ENCODE measurements at regions not wholly inside any gene's neighbourhood (a gene's known extent, or its start where the extent isn't known, plus 50 kb on each side); places are given as distances from the start of the nearest gene placed in this dataset.

DNA sequence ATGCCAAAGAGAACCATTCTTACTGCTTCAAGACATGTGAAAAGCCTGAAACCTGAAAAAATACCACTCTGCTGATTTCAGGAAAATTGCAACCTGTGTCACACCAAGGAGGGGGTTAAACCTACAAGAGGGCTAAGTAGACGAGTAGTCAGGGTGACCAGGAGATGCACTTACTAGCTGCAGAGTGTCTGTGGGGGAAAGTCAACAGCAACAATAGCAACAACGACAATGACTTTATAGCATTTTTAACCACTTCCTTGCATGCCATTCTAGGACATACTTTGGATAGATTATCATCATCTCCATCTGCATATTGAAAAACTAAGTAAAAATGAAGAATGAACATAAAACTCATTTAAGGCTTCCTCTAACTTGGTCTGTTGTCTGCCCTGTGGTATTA, 902.7 kb downstream of the BCL11B start:
- no peak overlapping the region for H2BK15ac ChIP-seq (ENCODE audit: low read length)
- H4K8ac ChIP-seq (ENCODE audit: low read depth, low read length): no peak overlapping the region
- no peak overlapping the region for H4K91ac ChIP-seq (ENCODE audit: low read depth, low read length, poor library complexity)
- H3K4me1 ChIP-seq (ENCODE audit: control insufficient read depth in 2 of 2, insufficient read depth in 1 of 2, low read depth in 1 of 2, low read length in 2 of 2): no peaks in the 10 kb centered on the region
- H3K9me3 ChIP-seq (replicated peaks in 1 of 2; ENCODE audit: control insufficient read depth in 2 of 2, insufficient read depth in 1 of 2, low read depth in 1 of 2, low read length in 2 of 2): peaks cover 0 to 4% of the 10 kb centered on the region in 2 donors
- no peak overlapping the region for H2BK12ac ChIP-seq (ENCODE audit: low read length)
- no peak overlapping the region for H3K4me2 ChIP-seq (ENCODE audit: insufficient read depth, low read length, poor library complexity, severe bottlenecking)
- WGBS, 2 donors (ENCODE audit: extremely low coverage in 2 of 2, insufficient read length in 2 of 2, insufficient replicate concordance in 1 of 2): no CpG with 5 or more reads among the region's 2 CpGs
- no peak overlapping the region for H2BK5ac ChIP-seq (ENCODE audit: low read length)
- H3K23ac ChIP-seq (ENCODE audit: low read depth, low read length, poor library complexity): no peak overlapping the region
- no peak overlapping the region for H2AK5ac ChIP-seq (ENCODE audit: low read depth, low read length)
- no peak overlapping the region for H2AFZ ChIP-seq (ENCODE audit: low read length)
- H3K18ac ChIP-seq (ENCODE audit: low read length): no peak overlapping the region
- H3K27me3 ChIP-seq (ENCODE audit: control insufficient read depth in 3 of 3, insufficient read depth in 3 of 3, low read depth in 1 of 3, low read length in 3 of 3): no peaks in the 10 kb centered on the region
- no peak overlapping the region for H2BK120ac ChIP-seq (ENCODE audit: low read depth, low read length)
- H3K79me1 ChIP-seq (ENCODE audit: low read depth, low read length): no peaks in the 10 kb centered on the region
- H3K27ac ChIP-seq (replicated peaks; ENCODE audit: low read length): no peak overlapping the region
- no peaks in the 10 kb centered on the region for H3K36me3 ChIP-seq (replicated peaks in 1 of 2; ENCODE audit: control insufficient read depth in 2 of 2, insufficient read depth in 2 of 2, low read length in 2 of 2)
- H3K4me3 ChIP-seq (ENCODE audit: low read length in 2 of 2): no peak overlapping the region
- H3K9ac ChIP-seq (ENCODE audit: low read depth, low read length, poor library complexity): no peak overlapping the region
- no peak overlapping the region for H3K4ac ChIP-seq (ENCODE audit: low read length)
- no peak overlapping the region for H3K14ac ChIP-seq (ENCODE audit: low read length)
- DNase-seq (ENCODE audit: low spot score): no peak

DNA sequence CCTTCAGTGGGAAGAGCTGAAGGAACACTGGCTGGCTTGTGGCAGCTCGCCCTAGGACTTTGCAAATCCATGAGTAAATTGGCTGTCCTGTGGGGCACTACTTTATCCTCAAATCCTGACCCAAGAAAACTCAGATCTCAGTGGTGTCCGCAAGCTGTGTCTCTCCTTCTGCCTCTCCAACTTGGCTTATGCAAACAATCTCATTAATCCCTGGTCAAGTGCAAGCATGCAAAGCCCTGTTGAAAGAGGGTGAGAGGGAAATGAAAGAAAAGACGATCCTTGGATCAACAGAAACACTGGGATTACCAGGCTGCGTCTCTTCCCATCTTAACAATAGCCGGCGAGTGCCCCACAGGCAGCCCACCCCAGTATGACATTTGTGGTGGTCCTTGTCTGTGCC, 901.6 kb downstream of the BCL11B start:
- no peaks in the 10 kb centered on the region for H3K36me3 ChIP-seq (replicated peaks in 1 of 2; ENCODE audit: control insufficient read depth in 2 of 2, insufficient read depth in 2 of 2, low read length in 2 of 2)
- H3K79me1 ChIP-seq (ENCODE audit: low read depth, low read length): no peaks in the 10 kb centered on the region
- no CpG with 5 or more reads among the region's 6 CpGs for WGBS, 2 donors (ENCODE audit: extremely low coverage in 2 of 2, insufficient read length in 2 of 2, insufficient replicate concordance in 1 of 2)

DNA sequence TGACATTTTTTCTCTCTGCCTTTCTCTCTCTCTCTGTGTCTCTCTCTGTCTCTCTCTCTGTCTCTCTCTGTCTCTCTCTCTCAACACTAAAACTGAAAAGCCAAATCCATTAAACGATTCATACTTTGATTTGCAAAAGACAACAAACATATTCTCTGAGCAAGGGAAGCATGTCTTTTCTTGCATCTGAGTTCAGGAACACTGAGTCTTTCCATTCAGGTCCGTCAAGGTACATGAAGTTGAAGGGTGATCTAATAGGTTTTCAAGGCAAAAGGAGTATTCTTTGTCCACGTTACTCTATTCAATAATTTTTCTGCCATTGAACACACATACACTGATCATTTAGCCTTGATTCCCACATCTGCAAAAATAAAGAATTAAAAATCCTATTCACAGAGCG, 900.9 kb downstream of the BCL11B start:
- Histone ChIP-seq H4K8ac (ENCODE audit: low read depth, low read length) (no peak overlapping the region), H3K79me1 (ENCODE audit: low read depth, low read length) (no peaks in the 10 kb centered on the region), H2AFZ (ENCODE audit: low read length) (no peak overlapping the region), H3K4me3 (ENCODE audit: low read length in 2 of 2) (no peak overlapping the region), H3K27me3 (ENCODE audit: control insufficient read depth in 3 of 3, insufficient read depth in 3 of 3, low read depth in 1 of 3, low read length in 3 of 3) (no peaks in the 10 kb centered on the region), H2BK120ac (ENCODE audit: low read depth, low read length) (no peak overlapping the region), H4K91ac (ENCODE audit: low read depth, low read length, poor library complexity) (no peak overlapping the region), H2BK12ac (ENCODE audit: low read length) (no peak overlapping the region), H3K4me1 (ENCODE audit: control insufficient read depth in 2 of 2, insufficient read depth in 1 of 2, low read depth in 1 of 2, low read length in 2 of 2) (no peaks in the 10 kb centered on the region), H3K27ac (replicated peaks; ENCODE audit: low read length) (no peak overlapping the region), H3K4ac (ENCODE audit: low read length) (no peak overlapping the region), H3K14ac (ENCODE audit: low read length) (no peak overlapping the region), H2AK5ac (ENCODE audit: low read depth, low read length) (no peak overlapping the region), H3K4me2 (ENCODE audit: insufficient read depth, low read length, poor library complexity, severe bottlenecking) (no peak overlapping the region), H3K18ac (ENCODE audit: low read length) (no peak overlapping the region), H3K9me3 (replicated peaks in 1 of 2; ENCODE audit: control insufficient read depth in 2 of 2, insufficient read depth in 1 of 2, low read depth in 1 of 2, low read length in 2 of 2) (peaks cover 0 to 4% of the 10 kb centered on the region in 2 donors), H2BK15ac (ENCODE audit: low read length) (no peak overlapping the region), H3K23ac (ENCODE audit: low read depth, low read length, poor library complexity) (no peak overlapping the region), H2BK5ac (ENCODE audit: low read length) (no peak overlapping the region), H3K36me3 (replicated peaks in 1 of 2; ENCODE audit: control insufficient read depth in 2 of 2, insufficient read depth in 2 of 2, low read length in 2 of 2) (no peaks in the 10 kb centered on the region), H3K9ac (ENCODE audit: low read depth, low read length, poor library complexity) (no peak overlapping the region)
- DNase-seq (ENCODE audit: low spot score): no peak
- WGBS, 2 donors (ENCODE audit: extremely low coverage in 2 of 2, insufficient read length in 2 of 2, insufficient replicate concordance in 1 of 2): no CpG with 5 or more reads among the region's 4 CpGs

More for the DNA sequence above, 901.6 kb downstream of the BCL11B start:
- no peaks in the 10 kb centered on the region for H3K4me1 ChIP-seq (ENCODE audit: control insufficient read depth in 2 of 2, insufficient read depth in 1 of 2, low read depth in 1 of 2, low read length in 2 of 2)
- no peak overlapping the region for H2AK5ac ChIP-seq (ENCODE audit: low read depth, low read length)
- no peak overlapping the region for H4K91ac ChIP-seq (ENCODE audit: low read depth, low read length, poor library complexity)
- H3K27me3 ChIP-seq (ENCODE audit: control insufficient read depth in 3 of 3, insufficient read depth in 3 of 3, low read depth in 1 of 3, low read length in 3 of 3): no peaks in the 10 kb centered on the region
- no peak overlapping the region for H3K4ac ChIP-seq (ENCODE audit: low read length)
- H2BK5ac ChIP-seq (ENCODE audit: low read length): no peak overlapping the region
- no peak overlapping the region for H2BK120ac ChIP-seq (ENCODE audit: low read depth, low read length)
- H3K4me3 ChIP-seq (ENCODE audit: low read length in 2 of 2): no peak overlapping the region
- no peak overlapping the region for H4K8ac ChIP-seq (ENCODE audit: low read depth, low read length)
- H2BK12ac ChIP-seq (ENCODE audit: low read length): no peak overlapping the region
- H3K18ac ChIP-seq (ENCODE audit: low read length): no peak overlapping the region
- H3K4me2 ChIP-seq (ENCODE audit: insufficient read depth, low read length, poor library complexity, severe bottlenecking): no peak overlapping the region
- H3K27ac ChIP-seq (replicated peaks; ENCODE audit: low read length): no peak overlapping the region
- no peak overlapping the region for H3K14ac ChIP-seq (ENCODE audit: low read length)
- H3K9me3 ChIP-seq (replicated peaks in 1 of 2; ENCODE audit: control insufficient read depth in 2 of 2, insufficient read depth in 1 of 2, low read depth in 1 of 2, low read length in 2 of 2): peaks cover 0 to 4% of the 10 kb centered on the region in 2 donors
- H2BK15ac ChIP-seq (ENCODE audit: low read length): no peak overlapping the region
- no peak for DNase-seq (ENCODE audit: low spot score)
- no peak overlapping the region for H3K23ac ChIP-seq (ENCODE audit: low read depth, low read length, poor library complexity)
- no peak overlapping the region for H3K9ac ChIP-seq (ENCODE audit: low read depth, low read length, poor library complexity)
- no peak overlapping the region for H2AFZ ChIP-seq (ENCODE audit: low read length)

DNA sequence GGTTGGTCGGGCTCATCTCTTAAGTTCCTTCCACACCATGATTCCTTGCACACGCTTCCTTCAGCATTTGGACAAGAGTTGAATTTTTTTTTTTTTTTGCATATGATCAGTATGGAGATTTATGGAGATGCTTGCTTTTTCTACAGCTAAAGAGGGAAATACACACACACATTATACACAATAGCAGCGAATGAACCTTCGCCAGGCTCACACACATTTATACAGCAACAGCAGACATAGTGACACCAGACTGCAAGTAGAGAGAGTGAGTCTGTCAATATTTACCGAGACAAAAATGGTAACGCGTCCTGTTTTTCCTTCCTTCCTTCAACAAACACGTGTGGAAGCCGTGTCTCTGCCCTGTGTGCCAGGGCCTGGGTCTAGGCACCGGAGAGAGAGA, 897.9 kb downstream of the BCL11B start:
- no peak overlapping the region for H4K8ac ChIP-seq (ENCODE audit: low read depth, low read length)
- H2BK12ac ChIP-seq (ENCODE audit: low read length): no peak overlapping the region
- no peaks in the 10 kb centered on the region for H3K4me1 ChIP-seq (ENCODE audit: control insufficient read depth in 2 of 2, insufficient read depth in 1 of 2, low read depth in 1 of 2, low read length in 2 of 2)
- DNase-seq (ENCODE audit: low spot score): no peak
- H2AK5ac ChIP-seq (ENCODE audit: low read depth, low read length): no peak overlapping the region
- no peak overlapping the region for H2BK120ac ChIP-seq (ENCODE audit: low read depth, low read length)
- no peak overlapping the region for H2BK15ac ChIP-seq (ENCODE audit: low read length)
- no peaks in the 10 kb centered on the region for H3K79me1 ChIP-seq (ENCODE audit: low read depth, low read length)
- no peak overlapping the region for H2AFZ ChIP-seq (ENCODE audit: low read length)
- no peaks in the 10 kb centered on the region for H3K27me3 ChIP-seq (ENCODE audit: control insufficient read depth in 3 of 3, insufficient read depth in 3 of 3, low read depth in 1 of 3, low read length in 3 of 3)
- no peaks in the 10 kb centered on the region for H3K36me3 ChIP-seq (replicated peaks in 1 of 2; ENCODE audit: control insufficient read depth in 2 of 2, insufficient read depth in 2 of 2, low read length in 2 of 2)
- no peak overlapping the region for H3K9ac ChIP-seq (ENCODE audit: low read depth, low read length, poor library complexity)
- H3K9me3 ChIP-seq (replicated peaks in 1 of 2; ENCODE audit: control insufficient read depth in 2 of 2, insufficient read depth in 1 of 2, low read depth in 1 of 2, low read length in 2 of 2): peaks cover 0 to 2% of the 10 kb centered on the region in 2 donors
- H3K27ac ChIP-seq (replicated peaks; ENCODE audit: low read length): no peak overlapping the region
- no peak overlapping the region for H3K4me3 ChIP-seq (ENCODE audit: low read length in 2 of 2)
- H3K14ac ChIP-seq (ENCODE audit: low read length): no peak overlapping the region
- no peak overlapping the region for H3K23ac ChIP-seq (ENCODE audit: low read depth, low read length, poor library complexity)
- WGBS, 2 donors (ENCODE audit: extremely low coverage in 2 of 2, insufficient read length in 2 of 2, insufficient replicate concordance in 1 of 2): no CpG with 5 or more reads among the region's 10 CpGs
- no peak overlapping the region for H2BK5ac ChIP-seq (ENCODE audit: low read length)
- H4K91ac ChIP-seq (ENCODE audit: low read depth, low read length, poor library complexity): no peak overlapping the region
- H3K4ac ChIP-seq (ENCODE audit: low read length): no peak overlapping the region
- H3K18ac ChIP-seq (ENCODE audit: low read length): no peak overlapping the region
- H3K4me2 ChIP-seq (ENCODE audit: insufficient read depth, low read length, poor library complexity, severe bottlenecking): no peak overlapping the region
